ENCODE measurements at regions not wholly inside any gene's neighbourhood (a gene's known extent, or its start where the extent isn't known, plus 50 kb on each side); places are given as distances from the start of the nearest gene placed in this dataset.

- no peak overlapping the region for H3K4me3 ChIP-seq (ENCODE audit: low read depth, low read length)
- no peak for TF ChIP-seq CTCF (conservative IDR thresholded peaks at IDR 0.05; ENCODE audit: low read depth, low read length)
- peak; percentile 0 for DNase-seq (ENCODE audit: low read depth)
Measured at GRCh38 chr6:51077821-51078518, 259.3 kb downstream of the TFAP2B start.

GRCh38 chr6:51090343-51090742 is 271.7 kb downstream of the TFAP2B start:
- DNase-seq (ENCODE audit: low read depth), result no peak
- no peak overlapping the region for H3K4me3 ChIP-seq (ENCODE audit: low read depth, low read length)
- TF ChIP-seq CTCF (conservative IDR thresholded peaks at IDR 0.05; ENCODE audit: low read depth, low read length), result no peak

GRCh38 chr6:51093871-51094270 is 275.2 kb downstream of the TFAP2B start:
- no peak for DNase-seq (ENCODE audit: low read depth)
- H3K4me3 ChIP-seq (ENCODE audit: low read depth, low read length), result no peak overlapping the region
- TF ChIP-seq CTCF (conservative IDR thresholded peaks at IDR 0.05; ENCODE audit: low read depth, low read length), result no peak

DNA sequence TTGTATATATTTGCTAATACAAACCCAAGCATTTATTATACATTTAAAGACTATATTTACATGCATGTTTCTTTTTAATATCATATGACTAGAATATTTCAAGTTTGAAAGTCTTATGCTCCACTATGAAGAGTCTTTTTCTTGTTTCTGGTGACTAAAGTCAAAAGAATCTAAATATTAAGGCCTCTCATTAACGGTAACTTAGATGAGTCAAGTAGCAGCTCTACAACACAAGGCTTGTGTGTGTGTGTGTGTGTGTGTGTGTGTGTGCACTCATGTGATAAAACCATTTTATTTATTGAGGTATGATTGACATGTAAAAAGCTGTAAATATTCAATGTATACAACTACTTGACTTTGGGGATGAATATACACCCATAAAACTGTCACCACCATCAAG is 275.6 kb downstream of the TFAP2B start:
- no peak for DNase-seq (ENCODE audit: low read depth)
- no peak overlapping the region for H3K4me3 ChIP-seq (ENCODE audit: low read depth, low read length)
- TF ChIP-seq CTCF (conservative IDR thresholded peaks at IDR 0.05; ENCODE audit: low read depth, low read length), result no peak

DNA sequence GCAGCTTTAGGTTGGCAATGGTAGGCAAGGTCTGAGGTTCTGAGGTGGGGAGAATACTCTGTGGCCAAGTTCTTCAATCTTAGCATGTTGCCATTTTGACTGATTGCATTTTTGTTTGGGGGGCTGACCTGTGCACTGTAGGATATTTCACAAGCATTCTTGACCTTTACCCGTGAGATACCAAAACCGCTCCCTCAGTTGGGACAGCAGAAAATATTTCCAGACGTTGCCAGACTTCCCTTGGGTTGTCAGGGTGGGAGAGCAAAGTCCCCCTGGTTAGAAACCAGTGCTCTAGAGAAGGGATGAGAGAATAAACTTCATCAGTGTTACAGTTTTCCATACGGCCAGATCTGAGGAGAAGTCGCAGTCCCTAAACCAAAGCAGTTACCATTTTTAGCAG is 279.6 kb downstream of the TFAP2B start:
- no peak overlapping the region for H3K4me3 ChIP-seq (ENCODE audit: low read depth, low read length)
- no peak for DNase-seq (ENCODE audit: low read depth)
- TF ChIP-seq CTCF (conservative IDR thresholded peaks at IDR 0.05; ENCODE audit: low read depth, low read length), result no peak

DNA sequence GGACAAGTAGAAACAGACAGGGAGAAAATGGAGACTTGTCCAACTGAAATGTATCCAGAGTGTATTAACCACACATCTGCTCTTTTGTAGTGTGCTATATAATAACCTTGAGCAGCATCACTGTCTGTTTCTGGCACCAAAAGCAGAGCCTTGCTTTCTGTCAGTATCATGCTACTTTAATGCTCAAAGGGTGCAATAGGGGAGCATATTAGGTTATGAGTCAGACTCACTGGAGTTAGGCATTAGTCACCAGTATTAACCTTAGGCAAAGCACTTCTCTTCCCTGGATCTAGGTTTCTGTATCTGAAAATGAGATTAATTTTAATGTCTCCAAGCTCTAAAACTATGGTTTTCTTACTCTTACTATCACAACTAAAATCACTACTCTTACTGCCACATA is 280.1 kb downstream of the TFAP2B start:
- no peak for DNase-seq (ENCODE audit: low read depth)
- no peak overlapping the region for H3K4me3 ChIP-seq (ENCODE audit: low read depth, low read length)
- TF ChIP-seq CTCF (conservative IDR thresholded peaks at IDR 0.05; ENCODE audit: low read depth, low read length), result no peak

DNA sequence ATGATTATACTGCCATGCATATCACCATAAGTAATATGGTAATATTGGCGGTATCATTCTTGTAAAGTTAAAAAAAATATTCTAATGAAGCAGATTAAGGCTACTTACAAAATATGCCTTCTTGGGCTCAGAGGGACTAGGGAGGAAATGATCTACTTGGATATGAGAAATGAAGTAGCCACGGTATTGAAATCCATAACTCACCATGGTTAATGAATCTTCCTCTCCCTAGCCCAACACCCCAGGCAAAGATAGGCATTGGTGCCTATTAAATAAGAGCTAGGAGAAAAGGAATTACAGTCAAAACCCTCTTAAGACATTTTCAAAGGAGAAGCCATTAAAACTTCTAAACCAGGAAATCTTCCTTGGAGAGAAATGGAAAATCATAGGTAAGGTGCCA is 280.5 kb downstream of the TFAP2B start:
- H3K4me3 ChIP-seq (ENCODE audit: low read depth, low read length), result no peak overlapping the region
- no peak for TF ChIP-seq CTCF (conservative IDR thresholded peaks at IDR 0.05; ENCODE audit: low read depth, low read length)
- DNase-seq (ENCODE audit: low read depth), result no peak

Measured in choroid plexus epithelial cell (primary cell).